Endodermal cell (in vitro differentiated cells): ENCODE measurements at regions not wholly inside any gene's neighbourhood (a gene's known extent, or its start where the extent isn't known, plus 50 kb on each side); places are given as distances from the start of the nearest gene placed in this dataset.

ENCODE experiments used
- DNase-seq: peaks from one replicate; pipeline ENCODE4 v3.0.0-alpha.2; 2017
- H3K27ac ChIP-seq: 2 replicates; pipeline ENCODE4 v1.5.1; 2013; ENCODE audit warnings: mild to moderate bottlenecking, low read depth, low read length, moderate library complexity
- H3K27me3 ChIP-seq: 2 replicates; pipeline ENCODE4 v1.6.1; 2013; ENCODE audit warnings: mild to moderate bottlenecking, low read length, moderate library complexity; ENCODE audit not compliant: insufficient read depth, control insufficient read depth, poor library complexity, severe bottlenecking
- H3K36me3 ChIP-seq: 2 replicates; pipeline ENCODE4 v1.7.0; 2013; ENCODE audit warnings: mild to moderate bottlenecking, low read length, moderate library complexity; ENCODE audit not compliant: control insufficient read depth, insufficient read depth
- H3K4me1 ChIP-seq: one replicate; pipeline ENCODE4 v1.7.0; 2013; ENCODE audit warnings: low read length; ENCODE audit not compliant: control insufficient read depth, insufficient read depth
- H3K4me3 ChIP-seq: 2 replicates; pipeline ENCODE4 v1.5.1; 2013; ENCODE audit warnings: mild to moderate bottlenecking, low read length, moderate library complexity
- H3K9ac ChIP-seq: 2 replicates; pipeline ENCODE4 v1.6.1; 2013; ENCODE audit warnings: mild to moderate bottlenecking, low read length, moderate library complexity; ENCODE audit not compliant: poor library complexity, severe bottlenecking; ENCODE audit errors: extremely low read depth
- H3K9me3 ChIP-seq: 2 replicates; pipeline ENCODE4 v1.6.1; 2013; ENCODE audit warnings: mild to moderate bottlenecking, low read length, moderate library complexity; ENCODE audit not compliant: control insufficient read depth
- H3K27ac Mint-ChIP-seq: 2 replicates; pipeline ENCODE4 v1.8.0; 2020; ENCODE audit warnings: mixed read lengths
- H3K27me3 Mint-ChIP-seq: 2 replicates; pipeline ENCODE4 v1.8.0; 2021; ENCODE audit warnings: mild to moderate bottlenecking, mixed read lengths; ENCODE audit not compliant: insufficient read depth
- H3K36me3 Mint-ChIP-seq: 2 replicates; pipeline ENCODE4 v1.8.0; 2020; ENCODE audit warnings: low read depth, mixed read lengths
- H3K4me1 Mint-ChIP-seq: 2 replicates; pipeline ENCODE4 v1.8.0; 2020; ENCODE audit warnings: mixed read lengths
- H3K4me3 Mint-ChIP-seq: 2 replicates; pipeline ENCODE4 v1.8.0; 2020; ENCODE audit warnings: mild to moderate bottlenecking, moderate library complexity, mixed read lengths
- H3K9me3 Mint-ChIP-seq: 2 replicates; pipeline ENCODE4 v1.8.0; 2020; ENCODE audit warnings: mild to moderate bottlenecking, mixed read lengths
- CTCF ChIP-seq: fragments of 200-600 bp; sonication (generic); conservative IDR thresholded peaks from 2 replicates; pipeline ENCODE4 v1.5.0; 2021; ENCODE audit warnings: antibody characterized with exemption, mild to moderate bottlenecking
- WGBS, 2 experiments: methylation state at CpG; one replicate each; pipeline versions ENCODE4 v1.1.5 to v1.1.7; 2013; ENCODE audit warnings: missing lambda C conversion rate in 2 of 2, mixed read lengths in 1 of 2; ENCODE audit not compliant: insufficient coverage in 1 of 2, insufficient read length in 1 of 2; 5-methylcytosine and 5-hydroxymethylcytosine counted together

DNA sequence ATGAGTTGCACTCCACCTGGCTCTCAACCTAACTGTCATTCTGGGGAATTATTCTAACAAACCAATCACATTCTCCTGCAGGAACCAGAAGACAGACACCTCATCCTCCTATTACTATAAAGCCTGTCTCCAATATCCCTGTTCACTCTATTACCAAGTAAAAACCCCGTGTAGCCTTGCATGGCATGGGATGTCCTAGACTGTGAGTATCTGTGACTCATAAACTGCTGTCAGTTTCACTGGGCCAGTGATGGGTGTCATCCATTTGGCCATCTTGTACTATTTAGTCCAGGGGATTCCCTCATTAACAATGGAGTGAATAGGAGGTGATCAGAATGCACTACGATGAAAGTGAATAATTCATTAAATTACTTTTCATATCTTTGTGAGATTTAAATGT, 608.7 kb downstream of the DNAJB9 start:
- H3K27me3 Mint-ChIP-seq = no peaks in the 10 kb centered on the region
- Histone ChIP-seq H3K4me3 (no peak overlapping the region), H3K9me3 (peaks cover 20% of the 10 kb centered on the region), H3K9ac (no peak overlapping the region), H3K27me3 (no peaks in the 10 kb centered on the region), H3K4me1 (no peaks in the 10 kb centered on the region), H3K36me3 (no peaks in the 10 kb centered on the region), H3K27ac (no peak overlapping the region)
- H3K9me3 Mint-ChIP-seq = peaks cover 16% of the 10 kb centered on the region
- no peaks in the 10 kb centered on the region for H3K4me1 Mint-ChIP-seq
- no peaks in the 10 kb centered on the region for H3K36me3 Mint-ChIP-seq
- no peak overlapping the region for H3K27ac Mint-ChIP-seq
- 88% methylated on average over 1 of the region's 2 CpGs; no CpG with 5 or more reads in 1 of the 2 experiments for WGBS, 2 experiments
- no peak overlapping the region for H3K4me3 Mint-ChIP-seq
- TF ChIP-seq CTCF = no peak
- DNase-seq = no peak

DNA sequence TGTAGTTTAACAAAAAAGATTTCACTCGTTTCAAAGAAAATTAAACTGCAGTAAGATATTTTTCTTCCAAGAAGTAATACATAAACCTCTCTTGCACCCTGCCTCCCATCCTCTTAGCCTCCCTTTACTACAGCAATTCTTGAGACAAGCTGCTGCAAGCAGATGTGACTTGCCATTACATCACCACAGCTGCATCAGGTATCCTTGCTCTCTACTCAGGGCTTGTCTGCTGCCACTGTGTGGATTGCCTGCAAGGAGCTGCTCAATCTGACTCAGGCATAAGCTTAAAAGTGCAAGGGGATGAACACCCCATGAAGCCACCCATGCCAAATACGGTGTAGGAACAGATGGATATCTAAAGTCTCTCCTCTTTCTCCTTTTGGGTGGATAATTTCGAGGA, 609.9 kb downstream of the DNAJB9 start:
- no peaks in the 10 kb centered on the region for H3K4me1 ChIP-seq
- H3K36me3 Mint-ChIP-seq = no peaks in the 10 kb centered on the region
- H3K27me3 ChIP-seq = no peaks in the 10 kb centered on the region
- H3K36me3 ChIP-seq = no peaks in the 10 kb centered on the region
- H3K27ac Mint-ChIP-seq = no peak overlapping the region
- WGBS, 2 experiments = 94 to 100% methylated on average over 1 to 3 of the region's 3 CpGs
- H3K27me3 Mint-ChIP-seq = no peaks in the 10 kb centered on the region
- H3K9me3 Mint-ChIP-seq = peaks cover 16% of the 10 kb centered on the region
- no peaks in the 10 kb centered on the region for H3K4me1 Mint-ChIP-seq
- DNase-seq = peak; percentile 47
- no peak for TF ChIP-seq CTCF
- H3K4me3 ChIP-seq = no peak overlapping the region
- peaks cover 18% of the 10 kb centered on the region for H3K9me3 ChIP-seq
- no peak overlapping the region for H3K4me3 Mint-ChIP-seq
- H3K9ac ChIP-seq = no peak overlapping the region
- H3K27ac ChIP-seq = no peak overlapping the region

DNA sequence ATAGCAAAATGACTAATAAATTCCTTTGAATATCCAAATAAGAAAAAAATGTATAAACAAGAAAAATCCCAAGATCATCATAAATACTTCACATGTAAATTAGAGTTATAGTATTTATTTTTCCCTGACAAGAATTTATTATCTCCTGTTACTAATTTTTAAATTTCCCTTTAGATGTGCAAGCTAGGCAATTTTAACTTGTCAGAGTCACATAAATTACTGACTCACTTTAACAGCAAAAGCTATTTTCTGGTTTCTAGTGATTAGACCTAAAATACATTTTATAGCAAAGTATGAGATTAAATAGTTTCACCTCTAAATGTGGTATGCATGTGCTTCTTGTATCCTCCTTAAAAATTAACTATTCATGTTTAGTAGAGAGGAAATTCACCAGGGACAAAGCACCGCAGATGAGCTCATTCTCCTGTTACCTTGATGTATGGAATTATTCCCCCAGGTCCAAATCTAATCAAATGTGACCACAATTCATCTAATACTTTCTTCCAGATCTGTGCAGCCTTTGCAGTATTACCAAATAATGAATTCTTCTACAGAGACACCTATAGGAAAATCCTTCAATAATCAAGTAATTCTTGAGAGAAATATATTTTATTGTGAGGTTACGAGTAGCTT, 621.2 kb downstream of the DNAJB9 start:
- H3K4me1 Mint-ChIP-seq = no peaks in the 10 kb centered on the region
- H3K4me3 Mint-ChIP-seq = no peak overlapping the region
- TF ChIP-seq CTCF = no peak
- DNase-seq = no peak
- H3K36me3 Mint-ChIP-seq = no peaks in the 10 kb centered on the region
- H3K27me3 ChIP-seq = no peaks in the 10 kb centered on the region
- H3K27me3 Mint-ChIP-seq = no peaks in the 10 kb centered on the region
- H3K27ac ChIP-seq = no peak overlapping the region
- no peaks in the 10 kb centered on the region for H3K36me3 ChIP-seq
- H3K9me3 ChIP-seq = no peaks in the 10 kb centered on the region
- no peak overlapping the region for H3K9ac ChIP-seq
- H3K4me1 ChIP-seq = no peaks in the 10 kb centered on the region
- 83 to 97% methylated on average over 1 to 2 of the region's 2 CpGs for WGBS, 2 experiments
- H3K9me3 Mint-ChIP-seq = no peaks in the 10 kb centered on the region
- no peak overlapping the region for H3K4me3 ChIP-seq
- H3K27ac Mint-ChIP-seq = no peak overlapping the region
